ENCODE measurements at regions not wholly inside any gene's neighbourhood (a gene's known extent, or its start where the extent isn't known, plus 50 kb on each side); places are given as distances from the start of the nearest gene placed in this dataset.

- no peak for DNase-seq
These were observed 1130.3 kb upstream of the CDH2 start for GRCh38 chr18:29307231-29307630.

- no peak for DNase-seq
These were observed 1128.6 kb upstream of the CDH2 start for GRCh38 chr18:29305516-29305915.

- no peak for DNase-seq
These were observed 1124.1 kb upstream of the CDH2 start for GRCh38 chr18:29301048-29301447.

GRCh38 chr18:29285471-29285870, 1108.5 kb upstream of the CDH2 start:
- DNase-seq: no peak

GRCh38 chr18:29271501-29271900, 1094.6 kb upstream of the CDH2 start:
- DNase-seq: no peak

- no peak for DNase-seq
These were observed 1082.9 kb upstream of the CDH2 start for GRCh38 chr18:29259838-29260237.

GRCh38 chr18:29254123-29254522, 1077.2 kb upstream of the CDH2 start:
- DNase-seq: no peak

GRCh38 chr18:29251681-29252080, 1074.8 kb upstream of the CDH2 start:
- no peak for DNase-seq

GRCh38 chr18:29250843-29251242, 1073.9 kb upstream of the CDH2 start:
- no peak for DNase-seq

- DNase-seq: no peak
These were observed 1073.3 kb upstream of the CDH2 start for GRCh38 chr18:29250259-29250658.

- no peak for DNase-seq
These were observed 1071.9 kb upstream of the CDH2 start for GRCh38 chr18:29248805-29249204.

GRCh38 chr18:29241199-29241598, 1064.3 kb upstream of the CDH2 start:
- no peak for DNase-seq

- peak; percentile 7 for DNase-seq
These were observed 1057.8 kb upstream of the CDH2 start for GRCh38 chr18:29234751-29235150.

- no peak for DNase-seq
These were observed 1049.3 kb upstream of the CDH2 start for GRCh38 chr18:29226213-29226612.

- DNase-seq: peak; percentile 44
These were observed 1048.4 kb upstream of the CDH2 start for GRCh38 chr18:29225351-29225750.

GRCh38 chr18:29218091-29218490, 1041.2 kb upstream of the CDH2 start:
- DNase-seq: no peak

GRCh38 chr18:29217124-29217915, 1040.4 kb upstream of the CDH2 start:
- DNase-seq: no peak

- no peak for DNase-seq
These were observed 1021.9 kb upstream of the CDH2 start for GRCh38 chr18:29198834-29199233.

GRCh38 chr18:29196307-29196706, 1019.4 kb upstream of the CDH2 start:
- no peak for DNase-seq

GRCh38 chr18:29191263-29191662, 1014.3 kb upstream of the CDH2 start:
- peak; percentile 43 for DNase-seq

- no peak for DNase-seq
These were observed 1011.8 kb upstream of the CDH2 start for GRCh38 chr18:29188760-29189159.

- no peak for DNase-seq
These were observed 1008.9 kb upstream of the CDH2 start for GRCh38 chr18:29185801-29186200.

GRCh38 chr18:29184654-29185053, 1007.7 kb upstream of the CDH2 start:
- DNase-seq: no peak

- no peak for DNase-seq
These were observed 1004.4 kb upstream of the CDH2 start for GRCh38 chr18:29181151-29181901.
